KBM-7 (cell line): ENCODE measurements at regions not wholly inside any gene's neighbourhood (a gene's known extent, or its start where the extent isn't known, plus 50 kb on each side); places are given as distances from the start of the nearest gene placed in this dataset.
"Not testable (repeated sequence)": the region's sequence is repeated elsewhere in the genome, so short reads cannot be mapped to it uniquely, and the experiment has no call there.

Source experiments
- DNase-seq: peaks from one replicate; pipeline ENCODE4 v3.0.0-alpha.2; 2015
- in situ Hi-C: fragments of 300-500 bp; cut with MboI; formaldehyde crosslinking; loops from 2 replicates; pipeline ENCODE4 v1.14.3; 2020; ENCODE audit warnings: low sequenced_read_pairs, low pct_unique_long_range_greater_than_20kb, mixed read lengths

GRCh38 chr9:108057421-108058134 lies 568.0 kb upstream of the KLF4 start:
- in situ Hi-C loops, result no loop called here
- DNase-seq, result no peak

- no peak for DNase-seq
- in situ Hi-C loops, result no loop called here
Measured at GRCh38 chr9:108056805-108057386, 567.3 kb upstream of the KLF4 start.

GRCh38 chr9:108056084-108056804 lies 566.7 kb upstream of the KLF4 start:
- DNase-seq, result no peak
- in situ Hi-C loops, result no loop called here

DNA sequence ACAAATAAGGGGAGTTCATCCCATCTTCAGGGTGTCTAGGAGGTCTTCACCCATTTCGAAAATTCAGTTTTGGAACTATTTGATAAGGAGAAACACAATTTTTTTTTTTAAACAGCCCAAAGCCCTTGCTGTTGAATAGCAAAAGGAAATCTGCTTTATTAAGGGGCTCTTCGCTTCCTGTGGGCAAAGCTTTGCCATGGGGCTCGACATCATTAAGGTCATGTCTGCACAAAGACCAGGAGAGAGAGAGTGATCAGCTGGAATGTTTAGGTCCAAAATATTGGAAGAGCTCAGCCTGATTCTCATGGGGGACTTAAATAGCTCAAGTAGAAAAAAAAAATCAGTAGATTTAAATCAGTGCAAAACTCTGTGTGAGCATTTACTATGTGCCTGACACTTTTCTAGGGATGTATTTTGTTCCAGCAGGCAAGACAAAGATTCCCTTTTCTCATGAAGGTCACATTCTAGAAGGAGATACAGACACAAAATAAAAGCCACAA lies 564.6 kb upstream of the KLF4 start:
- in situ Hi-C loops, result no loop called here
- no peak for DNase-seq

- no peak for DNase-seq
- in situ Hi-C loops, result no loop called here
Measured at GRCh38 chr9:108053555-108054061, 564.0 kb upstream of the KLF4 start.

DNA sequence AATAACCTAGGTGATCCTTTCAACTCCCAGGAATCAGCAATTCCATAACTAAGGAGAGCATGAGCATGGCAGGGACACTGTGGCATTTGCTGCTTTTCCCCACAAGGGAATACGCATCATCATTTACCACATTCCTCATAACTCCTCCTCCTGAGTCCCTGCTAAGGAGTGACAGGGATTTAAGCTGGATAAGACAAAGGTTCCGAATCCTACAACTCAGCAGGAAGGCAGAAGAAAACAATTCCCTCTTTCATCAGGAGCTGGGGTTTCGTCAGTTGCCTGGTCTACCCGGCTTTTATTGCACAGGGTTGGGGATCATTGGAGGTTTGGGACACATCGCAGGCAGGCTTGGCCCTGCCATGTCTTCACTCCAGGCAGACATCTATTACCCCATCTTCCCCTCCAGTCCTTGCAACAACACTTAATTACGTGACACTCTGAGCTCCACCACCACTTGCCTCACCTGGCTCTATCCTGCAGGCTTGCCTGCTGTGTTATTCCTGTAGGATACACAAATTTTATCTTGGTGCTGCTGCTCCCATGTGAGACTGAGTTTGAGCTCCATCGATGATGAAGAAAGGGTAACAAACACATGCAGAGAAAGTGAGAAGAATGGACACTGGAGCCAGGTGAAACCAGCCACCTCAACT lies 563.0 kb upstream of the KLF4 start:
- DNase-seq, result no peak
- in situ Hi-C loops, result no loop called here

GRCh38 chr9:108050894-108051293 lies 561.3 kb upstream of the KLF4 start:
- DNase-seq, result no peak
- in situ Hi-C loops, result no loop called here

- no peak for DNase-seq
- in situ Hi-C loops, result no loop called here
Measured at GRCh38 chr9:108049671-108050494, 560.3 kb upstream of the KLF4 start.

GRCh38 chr9:108049026-108049607 lies 559.5 kb upstream of the KLF4 start:
- in situ Hi-C loops, result no loop called here
- DNase-seq, result no peak

GRCh38 chr9:108048406-108049025 lies 558.9 kb upstream of the KLF4 start:
- in situ Hi-C loops, result no loop called here
- DNase-seq, result no peak

GRCh38 chr9:108047777-108048176 lies 558.2 kb upstream of the KLF4 start:
- in situ Hi-C loops, DNase-seq: not testable (repeated sequence)

DNA sequence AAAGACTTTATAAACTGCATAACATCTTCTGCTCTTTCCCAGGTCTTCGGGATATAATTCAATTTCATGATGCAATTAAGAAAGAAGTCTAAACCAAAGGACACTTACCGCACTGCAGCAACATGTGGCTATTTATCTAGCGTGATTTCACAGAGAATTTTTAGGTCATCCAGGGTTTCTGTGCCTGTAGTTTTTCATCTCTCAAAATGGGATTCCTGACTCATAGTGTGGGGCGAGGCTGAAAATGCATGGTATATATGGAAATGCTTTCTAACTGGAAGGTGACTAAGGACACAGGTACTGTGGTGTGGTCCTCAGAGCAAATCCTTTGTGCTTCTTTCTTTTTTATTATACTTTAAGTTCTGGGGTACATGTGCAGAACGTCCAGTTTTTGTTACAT lies 557.7 kb upstream of the KLF4 start:
- in situ Hi-C loops, result no loop called here
- DNase-seq, result no peak

DNA sequence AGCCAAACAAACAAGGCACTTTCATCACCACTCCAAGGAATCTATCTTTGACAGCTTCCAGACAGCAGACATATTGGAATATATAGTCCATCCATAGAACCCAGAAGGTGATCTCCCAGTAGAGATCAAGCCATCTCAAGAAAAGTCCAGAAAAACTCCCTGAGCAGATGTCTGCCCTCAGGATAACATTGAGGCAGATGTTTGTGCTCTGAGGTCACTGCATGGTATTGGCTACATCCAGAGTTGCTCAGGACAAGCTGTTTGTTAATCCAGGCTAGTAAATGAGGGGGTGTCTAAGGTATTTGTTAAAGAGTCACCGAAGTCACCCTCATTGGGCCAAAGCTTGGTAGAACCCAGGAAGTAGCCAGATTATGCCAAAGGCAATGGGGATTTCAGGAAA lies 556.3 kb upstream of the KLF4 start:
- in situ Hi-C loops, result no loop called here
- no peak for DNase-seq

DNA sequence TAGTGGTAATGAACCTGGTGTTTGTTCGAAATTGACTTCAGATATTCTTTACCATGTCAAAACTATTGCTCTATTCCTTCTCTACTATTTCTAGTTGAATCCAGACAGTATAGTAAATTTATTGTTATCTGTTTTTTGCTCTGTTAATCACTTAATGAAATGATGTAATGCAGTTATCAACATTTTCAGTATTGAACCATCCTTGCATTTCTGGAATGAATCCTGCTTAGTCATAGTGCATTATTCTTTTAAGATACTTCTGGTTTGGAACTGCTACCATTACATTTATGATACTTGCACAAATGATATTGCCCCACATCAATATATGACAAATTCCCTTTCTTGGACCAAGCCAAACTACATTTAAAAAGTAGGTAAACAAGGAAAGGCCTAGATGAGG lies 554.0 kb upstream of the KLF4 start:
- DNase-seq, result no peak

DNA sequence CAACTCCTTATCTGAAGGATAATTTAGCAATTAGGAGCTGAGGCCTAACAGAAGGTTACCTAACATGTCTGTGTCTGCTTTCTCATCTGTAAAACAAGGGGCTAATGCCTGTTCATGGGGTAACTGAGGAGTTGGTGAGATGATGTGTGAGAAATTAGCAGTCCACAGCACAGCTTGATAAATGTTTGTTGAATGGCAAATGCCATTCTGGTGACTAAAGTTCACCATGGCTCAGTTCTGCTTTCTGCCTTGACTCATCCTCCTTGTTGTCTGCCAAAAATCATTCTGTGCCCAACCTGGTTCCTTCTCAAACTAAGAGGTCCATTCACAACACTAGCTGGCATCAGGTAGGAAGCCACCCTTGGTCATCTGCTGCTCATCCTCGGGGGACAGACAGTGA lies 552.0 kb upstream of the KLF4 start:
- in situ Hi-C loops, result no loop called here
- DNase-seq, result no peak

More for the DNA sequence above, 554.0 kb upstream of the KLF4 start:
- in situ Hi-C loops, result no loop called here

- in situ Hi-C loops, result no loop called here
- no peak for DNase-seq
Measured at GRCh38 chr9:108040783-108041182, 551.2 kb upstream of the KLF4 start.

GRCh38 chr9:108039493-108039892 lies 549.9 kb upstream of the KLF4 start:
- in situ Hi-C loops, result no loop called here
- DNase-seq, result no peak

GRCh38 chr9:108039012-108039411 lies 549.4 kb upstream of the KLF4 start:
- in situ Hi-C loops, result no loop called here
- no peak for DNase-seq
